Body of pancreas (tissue), 4 donors: ENCODE measurements at regions not wholly inside any gene's neighbourhood (a gene's known extent, or its start where the extent isn't known, plus 50 kb on each side); places are given as distances from the start of the nearest gene placed in this dataset.

ENCODE experiments used
- ATAC-seq: fragments of 150-250 bp; one replicate; pipeline ENCODE4 v1.9.1; 2016
- DNase-seq, 4 donors: peaks; one replicate each; pipeline ENCODE4 v3.0.0-alpha.2; 2019
- H3K27ac ChIP-seq, 4 donors: fragments of 200-600 bp; sonication (generic); 1 replicate in 3 of 4; 2 replicates in 1 of 4; pipeline versions ENCODE4 v1.5.1 to v1.6.1; 2016 to 2019; ENCODE audit warnings: mild to moderate bottlenecking in 1 of 4, mixed read lengths in 1 of 4, moderate library complexity in 1 of 4
- H3K27me3 ChIP-seq, 2 donors: fragments of 200-600 bp; sonication (generic); one replicate each; pipeline ENCODE4 v1.6.0; 2016; ENCODE audit warnings: mild to moderate bottlenecking in 1 of 2
- H3K36me3 ChIP-seq, 2 donors: fragments of 200-600 bp; sonication (generic); replicated peaks in 1 of 2; 2 replicates each; pipeline ENCODE4 v1.5.1; 2016; ENCODE audit warnings: low read depth in 2 of 2; ENCODE audit not compliant: insufficient read depth in 1 of 2
- H3K4me1 ChIP-seq: fragments of 200-600 bp; sonication (generic); one replicate; pipeline ENCODE4 v1.6.0; 2016
- H3K4me3 ChIP-seq, 2 donors: fragments of 200-600 bp; sonication (generic); 1 replicate in 1 of 2; 2 replicates in 1 of 2; pipeline ENCODE4 v1.5.1; 2016 to 2019
- H3K9me3 ChIP-seq, 3 donors: fragments of 200-600 bp; sonication (generic); 1 replicate in 2 of 3; 2 replicates in 1 of 3; pipeline ENCODE4 v1.5.1; 2016
- POLR2A ChIP-seq, 3 donors: fragments of 450-650 bp; IDR thresholded peaks; one replicate each; pipeline ENCODE4 v1.6.1; 2016; ENCODE audit warnings: antibody characterized with exemption in 3 of 3, mild to moderate bottlenecking in 2 of 3
- WGBS, 2 donors: methylation state at CpG; one replicate each; pipeline ENCODE4 v1.1.5; 2017; 5-methylcytosine and 5-hydroxymethylcytosine counted together
- intact Hi-C: fragments of 100-400 bp; cut with DNase I; formaldehyde crosslinking; loops from one replicate; pipeline ENCODE4 v1.15.1; 2023
- TF ChIP-seq, protein P1 (sequence below), 7 experiments: fragments of 450-650 bp in 4 of 7; fragments of 200-600 bp in 3 of 7; sonication (generic) in 3 of 7; IDR thresholded peaks; one replicate each; pipeline ENCODE4 v1.5.1; 2016 to 2019; ENCODE audit warnings: antibody characterized with exemption in 7 of 7

- TF ChIP-seq, protein P1, sequence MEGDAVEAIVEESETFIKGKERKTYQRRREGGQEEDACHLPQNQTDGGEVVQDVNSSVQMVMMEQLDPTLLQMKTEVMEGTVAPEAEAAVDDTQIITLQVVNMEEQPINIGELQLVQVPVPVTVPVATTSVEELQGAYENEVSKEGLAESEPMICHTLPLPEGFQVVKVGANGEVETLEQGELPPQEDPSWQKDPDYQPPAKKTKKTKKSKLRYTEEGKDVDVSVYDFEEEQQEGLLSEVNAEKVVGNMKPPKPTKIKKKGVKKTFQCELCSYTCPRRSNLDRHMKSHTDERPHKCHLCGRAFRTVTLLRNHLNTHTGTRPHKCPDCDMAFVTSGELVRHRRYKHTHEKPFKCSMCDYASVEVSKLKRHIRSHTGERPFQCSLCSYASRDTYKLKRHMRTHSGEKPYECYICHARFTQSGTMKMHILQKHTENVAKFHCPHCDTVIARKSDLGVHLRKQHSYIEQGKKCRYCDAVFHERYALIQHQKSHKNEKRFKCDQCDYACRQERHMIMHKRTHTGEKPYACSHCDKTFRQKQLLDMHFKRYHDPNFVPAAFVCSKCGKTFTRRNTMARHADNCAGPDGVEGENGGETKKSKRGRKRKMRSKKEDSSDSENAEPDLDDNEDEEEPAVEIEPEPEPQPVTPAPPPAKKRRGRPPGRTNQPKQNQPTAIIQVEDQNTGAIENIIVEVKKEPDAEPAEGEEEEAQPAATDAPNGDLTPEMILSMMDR (IDR thresholded peaks at IDR 0.05): no peak
- no peak for TF ChIP-seq POLR2A (IDR thresholded peaks at IDR 0.05)
- H3K4me3 ChIP-seq: no peak overlapping the region
- H3K4me1 ChIP-seq: peaks cover 49% of the 10 kb centered on the region
- H3K27me3 ChIP-seq: no peaks in the 10 kb centered on the region
- WGBS, 2 donors: 12 to 19% methylated on average over 1 of the region's 1 CpG
- no peaks in the 10 kb centered on the region for H3K9me3 ChIP-seq
- peak in 1 of 4 donors; percentile 25 for DNase-seq
- ATAC-seq: peak; percentile 91
- H3K36me3 ChIP-seq: no peaks in the 10 kb centered on the region
- intact Hi-C loops: no loop called here
- peak overlapping the region; percentile 39 to 76 (median 50) for H3K27ac ChIP-seq
Observed at GRCh38 chr10:59108886-59109288, 67.6 kb upstream of the PHYHIPL start.

GRCh38 chr10:59109826-59110225, 66.6 kb upstream of the PHYHIPL start:
- Histone ChIP-seq H3K27ac (peak overlapping the region in 3 of 4 donors; percentile 3 to 76 (median 47)), H3K4me1 (peaks cover 55% of the 10 kb centered on the region), H3K36me3 (no peaks in the 10 kb centered on the region), H3K9me3 (no peaks in the 10 kb centered on the region), H3K4me3 (no peak overlapping the region), H3K27me3 (no peaks in the 10 kb centered on the region)
- intact Hi-C loops: no loop called here
- no peak for TF ChIP-seq POLR2A (IDR thresholded peaks at IDR 0.05)
- TF ChIP-seq, protein P1 (IDR thresholded peaks at IDR 0.05): no peak
- DNase-seq: no peak
- WGBS, 2 donors: 9 to 21% methylated on average over 2 of the region's 2 CpGs
- no peak for ATAC-seq

GRCh38 chr10:59124187-59124586, 52.3 kb upstream of the PHYHIPL start:
- no peaks in the 10 kb centered on the region for H3K9me3 ChIP-seq
- 93 to 94% methylated on average over 3 of the region's 3 CpGs for WGBS, 2 donors
- intact Hi-C loops: no loop called here
- TF ChIP-seq, protein P1 (IDR thresholded peaks at IDR 0.05): no peak
- no peak for TF ChIP-seq POLR2A (IDR thresholded peaks at IDR 0.05)
- H3K27ac ChIP-seq: no peak overlapping the region
- no peaks in the 10 kb centered on the region for H3K27me3 ChIP-seq
- ATAC-seq (no peak), DNase-seq (no peak)
- no peak overlapping the region for H3K4me3 ChIP-seq
- peaks cover 11% of the 10 kb centered on the region for H3K4me1 ChIP-seq
- no peaks in the 10 kb centered on the region for H3K36me3 ChIP-seq

DNA sequence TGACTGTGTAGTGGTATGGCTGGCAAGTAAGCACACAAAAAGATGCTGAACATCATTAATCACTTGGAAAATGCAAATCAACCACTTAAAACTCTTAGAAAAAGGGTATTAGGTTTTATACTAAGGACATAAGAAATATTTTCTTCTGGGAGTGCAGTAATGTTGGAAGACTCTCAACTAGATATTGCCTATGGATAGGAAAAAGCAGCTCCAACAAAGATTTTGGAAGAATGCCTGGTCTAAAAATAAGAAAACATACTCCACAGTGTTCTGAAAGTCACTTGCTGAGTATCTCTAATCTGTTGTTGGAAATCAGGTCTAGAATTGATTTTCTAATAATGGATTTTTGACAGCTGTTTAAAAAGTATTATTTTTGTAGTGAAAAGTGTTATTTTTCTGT, 50.8 kb upstream of the PHYHIPL start:
- no peaks in the 10 kb centered on the region for H3K36me3 ChIP-seq
- TF ChIP-seq, protein P1 (IDR thresholded peaks at IDR 0.05): no peak
- TF ChIP-seq POLR2A (IDR thresholded peaks at IDR 0.05): no peak
- H3K4me1 ChIP-seq: peaks cover 11% of the 10 kb centered on the region
- intact Hi-C loops: no loop called here
- no peak overlapping the region for H3K27ac ChIP-seq
- no peak overlapping the region for H3K4me3 ChIP-seq
- ATAC-seq: no peak
- no peaks in the 10 kb centered on the region for H3K27me3 ChIP-seq
- no peak for DNase-seq
- H3K9me3 ChIP-seq: no peaks in the 10 kb centered on the region

- DNase-seq (no peak), ATAC-seq (no peak)
- intact Hi-C loops: no loop called here
- Histone ChIP-seq H3K27ac (no peak overlapping the region), H3K4me1 (peaks cover 11% of the 10 kb centered on the region), H3K36me3 (no peaks in the 10 kb centered on the region), H3K4me3 (no peak overlapping the region), H3K9me3 (no peaks in the 10 kb centered on the region), H3K27me3 (no peaks in the 10 kb centered on the region)
- 43 to 59% methylated on average over 3 of the region's 3 CpGs for WGBS, 2 donors
- TF ChIP-seq, protein P1 (IDR thresholded peaks at IDR 0.05): no peak
- TF ChIP-seq POLR2A (IDR thresholded peaks at IDR 0.05): no peak
Observed at GRCh38 chr10:59126261-59126660, 50.2 kb upstream of the PHYHIPL start.
